SK-N-SH (cell line): ENCODE measurements at regions not wholly inside any gene's neighbourhood (a gene's known extent, or its start where the extent isn't known, plus 50 kb on each side); places are given as distances from the start of the nearest gene placed in this dataset.

Experiments
- CTCF ChIA-PET: fragments of 300-600, 350-600 bp; formaldehyde crosslinking; extraction: SDS; loops from one replicate; lab custom pipeline; 2021; lab: Yijun Ruan, JAX
- POLR2A ChIA-PET: fragments of 350-600 bp; sonication (Branson Sonifier 250); formaldehyde crosslinking; extraction: SDS; loops from one replicate; lab custom pipeline; 2020; ENCODE audit warnings: antibody characterized with exemption, inconsistent platforms; lab: Yijun Ruan, JAX
- DNase-seq: peaks from one replicate; pipeline ENCODE4 v3.0.0; 2012
- H2AFZ ChIP-seq: fragments of 200-600 bp; sonication (generic); 2 replicates; pipeline ENCODE4 v1.8.1; 2016; ENCODE audit warnings: antibody characterized with exemption, mild to moderate bottlenecking, low read depth
- H3F3A ChIP-seq: fragments of 200-600 bp; sonication (generic); replicated peaks from 2 replicates; pipeline ENCODE3; 2016; ENCODE audit warnings: antibody characterized with exemption, mild to moderate bottlenecking; ENCODE audit not compliant: insufficient read depth
- H3K27ac ChIP-seq, 2 experiments: fragments of 200-500 bp in 1 of 2; fragments of 200-600 bp in 1 of 2; sonication (Bioruptor generic) in 1 of 2; sonication (generic), shearing (Covaris generic) in 1 of 2; 2 replicates each; pipeline versions ENCODE4 v1.5.1 to v1.6.1; 2014 to 2016; ENCODE audit warnings: low read depth in 2 of 2, inconsistent platforms in 1 of 2, low read length in 1 of 2, mild to moderate bottlenecking in 1 of 2, mixed read lengths in 1 of 2
- H3K27me3 ChIP-seq: fragments of 200-600 bp; sonication (generic), shearing (Covaris generic); 2 replicates; pipeline ENCODE4 v1.6.1; 2016; ENCODE audit warnings: mixed run types; ENCODE audit not compliant: insufficient read depth
- H3K36me3 ChIP-seq, 2 experiments: fragments of 200-500 bp in 1 of 2; fragments of 200-600 bp in 1 of 2; sonication (Bioruptor generic) in 1 of 2; sonication (generic) in 1 of 2; replicated peaks in 1 of 2; 2 replicates each; pipeline versions ENCODE3 to v1.5.1; 2014 to 2016; ENCODE audit warnings: low read length in 1 of 2, mild to moderate bottlenecking in 1 of 2; ENCODE audit not compliant: insufficient read depth in 2 of 2, control insufficient read depth in 1 of 2
- H3K4me1 ChIP-seq, 2 experiments: fragments of 200-500 bp in 1 of 2; fragments of 200-600 bp in 1 of 2; sonication (Bioruptor generic) in 1 of 2; sonication (generic), shearing (Covaris generic) in 1 of 2; 2 replicates each; pipeline versions ENCODE4 v1.5.1 to v1.6.1; 2014 to 2016; ENCODE audit warnings: low read depth in 1 of 2, low read length in 1 of 2, mixed run types in 1 of 2; ENCODE audit not compliant: insufficient read depth in 2 of 2, control insufficient read depth in 1 of 2
- H3K4me2 ChIP-seq: fragments of 200-600 bp; sonication (generic), shearing (Covaris generic); 2 replicates; pipeline ENCODE4 v1.6.1; 2017; ENCODE audit warnings: mixed run types
- H3K4me3 ChIP-seq, 2 experiments: fragments of 200-500 bp in 1 of 2; fragments of 200-600 bp in 1 of 2; sonication (Bioruptor generic) in 1 of 2; sonication (generic), shearing (Covaris generic) in 1 of 2; 2 replicates each; pipeline versions ENCODE4 v1.5.1 to v1.8.1; 2014 to 2016; ENCODE audit warnings: low read depth in 2 of 2, inconsistent platforms in 1 of 2, low read length in 1 of 2, mild to moderate bottlenecking in 1 of 2, mixed read lengths in 1 of 2, moderate library complexity in 1 of 2
- H3K79me2 ChIP-seq: fragments of 200-600 bp; sonication (generic); 2 replicates; pipeline ENCODE4 v1.8.1; 2017; ENCODE audit warnings: mild to moderate bottlenecking; ENCODE audit not compliant: insufficient read depth
- H3K9ac ChIP-seq: fragments of 200-600 bp; sonication (generic); 2 replicates; pipeline ENCODE4 v1.6.1; 2017; ENCODE audit warnings: mixed run types
- H3K9me2 ChIP-seq: fragments of 200-600 bp; sonication (generic); 2 replicates; pipeline ENCODE4 v1.6.1; 2017; ENCODE audit warnings: mixed run types
- H3K9me3 ChIP-seq: fragments of 200-600 bp; sonication (generic); 2 replicates; pipeline ENCODE4 v1.6.1; 2017; ENCODE audit warnings: mixed run types, mild to moderate bottlenecking, moderate library complexity
- H4K20me1 ChIP-seq: fragments of 200-600 bp; sonication (generic); 2 replicates; pipeline ENCODE4 v1.6.1; 2017; ENCODE audit warnings: mild to moderate bottlenecking, mixed run types; ENCODE audit not compliant: insufficient read depth
- CHD2 ChIP-seq: fragments of 150-350 bp; IDR thresholded peaks from 2 replicates; pipeline ENCODE4 v1.6.1; 2018; ENCODE audit warnings: low read length; ENCODE audit not compliant: partially characterized antibody
- ELF1 ChIP-seq: IDR thresholded peaks from 2 replicates; pipeline ENCODE4 v1.4.0; 2012
- EP300 ChIP-seq, 2 experiments: IDR thresholded peaks; 2 replicates each; pipeline versions ENCODE4 v1.4.0 to v1.6.1; 2012; ENCODE audit warnings: borderline replicate concordance in 1 of 2, low read depth in 1 of 2, low read length in 1 of 2
- EZH2phosphoT487 ChIP-seq: fragments of 200-600 bp; sonication (generic); IDR thresholded peaks from 2 replicates; pipeline ENCODE4 v1.6.1; 2017; ENCODE audit warnings: low read depth, mixed run types, mild to moderate bottlenecking, antibody characterized with exemption, moderate library complexity, borderline replicate concordance
- FOXJ3 ChIP-seq: sonication (generic); formaldehyde crosslinking; IDR thresholded peaks from 2 replicates; pipeline ENCODE4 v1.5.1; 2020; ENCODE audit warnings: mild to moderate bottlenecking, missing genetic modification reagents
- GATA2 ChIP-seq: sonication (generic); formaldehyde crosslinking; IDR thresholded peaks from 2 replicates; pipeline ENCODE4 v1.5.0; 2020; ENCODE audit warnings: mild to moderate bottlenecking, missing genetic modification reagents
- MEF2A ChIP-seq: IDR thresholded peaks from 2 replicates; pipeline ENCODE4 v1.4.0; 2012; ENCODE audit warnings: low read depth, borderline replicate concordance
- NRF1 ChIP-seq: IDR thresholded peaks from 2 replicates; pipeline ENCODE4 v1.6.1; 2012; ENCODE audit warnings: low read depth, mild to moderate bottlenecking, low read length
- POLR2AphosphoS5 ChIP-seq: IDR thresholded peaks from 2 replicates; pipeline ENCODE4 v1.6.1; 2012; ENCODE audit warnings: low read depth, low read length
- RAD21 ChIP-seq: IDR thresholded peaks from 2 replicates; pipeline ENCODE4 v1.6.1; 2012; ENCODE audit warnings: mild to moderate bottlenecking, low read length
- RCOR1 ChIP-seq: fragments of 150-350 bp; IDR thresholded peaks from 2 replicates; pipeline ENCODE4 v1.6.1; 2017; ENCODE audit warnings: antibody characterized with exemption, low read length
- REST ChIP-seq: IDR thresholded peaks from 2 replicates; pipeline ENCODE4 v1.6.1; 2012; ENCODE audit warnings: mild to moderate bottlenecking, low read depth, low read length, moderate library complexity
- SIN3A ChIP-seq: IDR thresholded peaks from 2 replicates; pipeline ENCODE4 v1.6.1; 2012; ENCODE audit warnings: low read depth, mild to moderate bottlenecking, low read length, moderate library complexity, borderline replicate concordance
- SMC3 ChIP-seq: IDR thresholded peaks from 2 replicates; pipeline ENCODE4 v1.6.1; 2012; ENCODE audit warnings: low read depth, low read length, improper control_type of control experiment
- TCF12 ChIP-seq: IDR thresholded peaks from 2 replicates; pipeline ENCODE4 v1.4.0; 2012
- TEAD4 ChIP-seq: IDR thresholded peaks from 2 replicates; pipeline ENCODE4 v1.4.0; 2012; ENCODE audit warnings: mild to moderate bottlenecking, borderline replicate concordance; ENCODE audit not compliant: insufficient read depth
- USF1 ChIP-seq: IDR thresholded peaks from 2 replicates; pipeline ENCODE4 v1.4.0; 2012; ENCODE audit warnings: low read depth, borderline replicate concordance
- WGBS: methylation state at CpG from one replicate; pipeline ENCODE4 v1.1.6; 2017; ENCODE audit warnings: low lambda C conversion rate; 5-methylcytosine and 5-hydroxymethylcytosine counted together
- TF ChIP-seq, protein P1 (sequence below): fragments of 150-350 bp; IDR thresholded peaks from 2 replicates; pipeline ENCODE4 v1.6.1; 2017; ENCODE audit warnings: antibody characterized with exemption, low read length, low read depth, borderline replicate concordance
- TF ChIP-seq, protein P2 (sequence below): fragments of 200-600 bp; sonication (generic); IDR thresholded peaks from 2 replicates; pipeline ENCODE4 v1.6.1; 2017; ENCODE audit warnings: antibody characterized with exemption, mild to moderate bottlenecking, moderate library complexity

DNA sequence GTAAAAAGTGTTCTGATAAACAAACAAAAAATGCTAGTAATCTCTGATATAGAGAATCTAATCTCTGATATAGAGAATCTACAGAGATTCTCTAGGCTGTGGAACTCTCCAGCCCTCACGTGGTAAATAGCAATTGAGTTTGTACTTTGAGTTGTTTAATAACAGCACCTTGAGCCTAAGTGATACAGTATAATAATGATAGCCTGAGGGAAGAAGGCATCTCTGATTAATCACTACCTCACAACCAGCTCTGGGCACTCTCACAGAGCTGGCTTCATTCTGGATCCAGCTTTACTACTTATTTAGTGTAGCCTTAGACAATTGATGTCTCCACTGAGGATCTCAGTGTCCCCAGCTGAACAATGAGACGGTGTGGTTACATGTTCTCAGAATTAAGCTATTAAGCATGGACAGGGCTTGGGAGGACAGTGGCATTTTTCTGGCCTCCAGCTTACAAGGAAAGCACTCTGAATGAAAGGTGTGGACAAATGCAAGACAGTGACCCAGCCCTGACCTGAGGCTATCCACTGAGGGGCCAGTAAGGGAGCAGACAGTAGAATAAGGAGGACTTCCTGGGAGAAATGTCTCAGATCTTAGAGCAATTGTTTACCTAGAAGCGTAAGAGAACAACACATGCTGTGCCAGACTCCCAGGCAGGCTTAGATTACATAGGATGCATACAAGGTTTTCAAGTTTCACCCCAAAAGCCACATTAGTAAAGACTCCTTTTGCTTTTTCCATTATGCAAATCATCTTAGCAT lies 88.7 kb upstream of the DRD2 start:
- no peak overlapping the region for H3K4me2 ChIP-seq
- 22% methylated on average over 3 of the region's 3 CpGs for WGBS
- H3K27me3 ChIP-seq, result no peaks in the 10 kb centered on the region; the same call in 1 of the 2 replicates
- H3K27ac ChIP-seq, result peak overlapping the region in 1 of 2 experiments; percentile 76; a peak in 2 of 4 replicates
- DNase-seq, result no peak
- no peak overlapping the region for H2AFZ ChIP-seq
- H3F3A ChIP-seq, result no peaks in the 10 kb centered on the region
- TF ChIP-seq REST (no peak), TEAD4 (no peak), CHD2 (no peak), EP300 (IDR thresholded peaks at IDR 0.05; ENCODE audit: borderline replicate concordance in 1 of 2, low read depth in 1 of 2, low read length in 1 of 2) (no peak), SIN3A (no peak), EZH2phosphoT487 (no peak), SMC3 (no peak), POLR2AphosphoS5 (no peak), MEF2A (no peak), RCOR1 (no peak), ELF1 (no peak), RAD21 (no peak), TCF12 (no peak), NRF1 (no peak), USF1 (no peak), GATA2 (CRISPR knock-in tag) (no peak), FOXJ3 (CRISPR knock-in tag) (no peak)
- TF ChIP-seq, protein P1, sequence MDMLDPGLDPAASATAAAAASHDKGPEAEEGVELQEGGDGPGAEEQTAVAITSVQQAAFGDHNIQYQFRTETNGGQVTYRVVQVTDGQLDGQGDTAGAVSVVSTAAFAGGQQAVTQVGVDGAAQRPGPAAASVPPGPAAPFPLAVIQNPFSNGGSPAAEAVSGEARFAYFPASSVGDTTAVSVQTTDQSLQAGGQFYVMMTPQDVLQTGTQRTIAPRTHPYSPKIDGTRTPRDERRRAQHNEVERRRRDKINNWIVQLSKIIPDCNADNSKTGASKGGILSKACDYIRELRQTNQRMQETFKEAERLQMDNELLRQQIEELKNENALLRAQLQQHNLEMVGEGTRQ, result no peak
- TF ChIP-seq, protein P2, sequence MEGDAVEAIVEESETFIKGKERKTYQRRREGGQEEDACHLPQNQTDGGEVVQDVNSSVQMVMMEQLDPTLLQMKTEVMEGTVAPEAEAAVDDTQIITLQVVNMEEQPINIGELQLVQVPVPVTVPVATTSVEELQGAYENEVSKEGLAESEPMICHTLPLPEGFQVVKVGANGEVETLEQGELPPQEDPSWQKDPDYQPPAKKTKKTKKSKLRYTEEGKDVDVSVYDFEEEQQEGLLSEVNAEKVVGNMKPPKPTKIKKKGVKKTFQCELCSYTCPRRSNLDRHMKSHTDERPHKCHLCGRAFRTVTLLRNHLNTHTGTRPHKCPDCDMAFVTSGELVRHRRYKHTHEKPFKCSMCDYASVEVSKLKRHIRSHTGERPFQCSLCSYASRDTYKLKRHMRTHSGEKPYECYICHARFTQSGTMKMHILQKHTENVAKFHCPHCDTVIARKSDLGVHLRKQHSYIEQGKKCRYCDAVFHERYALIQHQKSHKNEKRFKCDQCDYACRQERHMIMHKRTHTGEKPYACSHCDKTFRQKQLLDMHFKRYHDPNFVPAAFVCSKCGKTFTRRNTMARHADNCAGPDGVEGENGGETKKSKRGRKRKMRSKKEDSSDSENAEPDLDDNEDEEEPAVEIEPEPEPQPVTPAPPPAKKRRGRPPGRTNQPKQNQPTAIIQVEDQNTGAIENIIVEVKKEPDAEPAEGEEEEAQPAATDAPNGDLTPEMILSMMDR, result no peak
- H3K4me3 ChIP-seq, result no peak overlapping the region
- peaks cover 0 to 31% of the 10 kb centered on the region in 2 experiments; a peak in 2 of 4 replicates for H3K4me1 ChIP-seq
- H3K36me3 ChIP-seq, result no peaks in the 10 kb centered on the region
- H4K20me1 ChIP-seq, result no peaks in the 10 kb centered on the region
- H3K9ac ChIP-seq, result no peak overlapping the region
- no peaks in the 10 kb centered on the region for H3K79me2 ChIP-seq
- ChIA-PET POLR2A (interaction anchor here (0.8 kb wide), 1 partner anchor 10 kb away, joined by 3 read pairs; no protein-coding TSS in a partner anchor), CTCF (interaction anchor here (1.0 to 3.4 kb wide), 4 partner anchors 10 to 34 kb away, joined by 3 to 16 read pairs (median 4); no protein-coding TSS in a partner anchor)
- no peaks in the 10 kb centered on the region for H3K9me2 ChIP-seq
- no peaks in the 10 kb centered on the region for H3K9me3 ChIP-seq
